Heart left ventricle (tissue), 16 donors: ENCODE measurements at regions not wholly inside any gene's neighbourhood (a gene's known extent, or its start where the extent isn't known, plus 50 kb on each side); places are given as distances from the start of the nearest gene placed in this dataset.

Source experiments
- ATAC-seq, 4 donors: fragments of 200-7000 bp; cut with Tn5 transposase; one replicate each; pipeline ENCODE4 v1.9.1; 2020 to 2022; ENCODE audit warnings: moderate library complexity in 4 of 4, mild to moderate bottlenecking in 3 of 4, moderate number of reproducible peaks in 1 of 4
- DNase-seq, 5 donors: peaks; one replicate each; pipeline ENCODE4 v3.0.0-alpha.2; 2020
- H3K27ac ChIP-seq, 12 donors: fragments of 200-600 bp; sonication (generic) in 4 of 12; one replicate each; pipeline versions ENCODE4 v1.5.0 to v1.8.0; 2016 to 2022; ENCODE audit warnings: mild to moderate bottlenecking in 2 of 12
- H3K27me3 ChIP-seq, 9 donors: fragments of 200-600 bp; sonication (generic) in 2 of 9; one replicate each; pipeline versions ENCODE4 v1.5.1 to v1.8.0; 2016 to 2022; ENCODE audit warnings: mild to moderate bottlenecking in 3 of 9
- H3K36me3 ChIP-seq, 9 donors: fragments of 200-600 bp; sonication (generic) in 2 of 9; one replicate each; pipeline versions ENCODE4 v1.5.0 to v1.8.0; 2018 to 2022; ENCODE audit warnings: mild to moderate bottlenecking in 2 of 9
- H3K4me1 ChIP-seq, 12 donors: fragments of 200-600 bp; sonication (generic) in 4 of 12; one replicate each; pipeline versions ENCODE4 v1.5.0 to v1.8.0; 2016 to 2022; ENCODE audit warnings: mild to moderate bottlenecking in 3 of 12
- H3K4me3 ChIP-seq, 12 donors: fragments of 200-600 bp; sonication (generic) in 4 of 12; one replicate each; pipeline versions ENCODE4 v1.5.0 to v1.8.0; 2017 to 2022; ENCODE audit warnings: mild to moderate bottlenecking in 9 of 12, moderate library complexity in 4 of 12
- H3K9me3 ChIP-seq, 12 donors: fragments of 200-600 bp; sonication (generic) in 4 of 12; one replicate each; pipeline versions ENCODE4 v1.5.0 to v1.8.0; 2016 to 2022; ENCODE audit warnings: mild to moderate bottlenecking in 1 of 12
- CTCF ChIP-seq, 12 donors: fragments of 200-600 bp; sonication (generic) in 4 of 12; IDR thresholded peaks; one replicate each; pipeline versions ENCODE4 v1.5.0 to v1.8.0; 2018 to 2022; ENCODE audit warnings: antibody characterized with exemption in 12 of 12, mild to moderate bottlenecking in 5 of 12
- POLR2A ChIP-seq, 2 donors: fragments of 450-650 bp; IDR thresholded peaks; one replicate each; pipeline ENCODE4 v1.6.1; 2017; ENCODE audit warnings: antibody characterized with exemption in 2 of 2, mild to moderate bottlenecking in 2 of 2, moderate library complexity in 2 of 2
- WGBS, 4 donors: extraction: QIAGEN DNeasy Blood & Tissue Kit in 2 of 4; methylation state at CpG; one replicate each; pipeline versions ENCODE4 v1.1.5 to v1.1.7; 2013 to 2018; 5-methylcytosine and 5-hydroxymethylcytosine counted together
- intact Hi-C, 10 donors: fragments of 100-400 bp; cut with DNase I; formaldehyde crosslinking; loops; one replicate each; pipeline versions ENCODE4 v1.11.1 to v1.14.2; 2022
- donor health status: ischemic (EF 13 %, LVEDD 7.1; RV severe dilation, severe dysfunction).
- donor health status: healthy with polysubstance abuse.
- donor health status: DM: no; HTN: yes; CAD: no.
- donor health status: DM: no; HTN: no; CAD: no.
- donor health status: ischemic (EF 25% LVEDD 6.9; RV normal size, moderate dysfunction).
- donor health status: ischemic (EF 25% LVEDD 5.7; RV mildly dilated, moderate dysfunction).
- donor health status: healthy.
- donor health status: DM: yes; HTN: yes; CAD: no.
- donor health status: ischemic (EF 35%, LVEDD 5.7; RV mildly dilated, moderate dysfunction).
- donor health status: nonischemic (EF 11% LVEDD 7.7; RV severe dilation, severe dysfunction).
- donor health status: DM: yes; HTN: yes; CAD: no.
- donor health status: PGD.
- donor health status: ischemic (EF 29% LVEDD 5.4; RV normal size, mild dysfunction).
- donor health status: nonischemic (EF 23%, LVEDD 6.1; RV moderate dilation, normal function).

GRCh38 chr1:30642391-30643120, 80.8 kb downstream of the MATN1 start:
- ATAC-seq (no peak), DNase-seq (no peak)
- intact Hi-C loops, result no loop called here
- no peaks in the 10 kb centered on the region for H3K9me3 ChIP-seq
- 64 to 73% (median 68%) methylated on average over 20 to 22 of the region's 22 CpGs for WGBS, 4 donors
- H3K27me3 ChIP-seq, result peaks cover 0 to 21% (median 4%) of the 10 kb centered on the region in 9 donors
- no peaks in the 10 kb centered on the region for H3K36me3 ChIP-seq
- H3K4me3 ChIP-seq, result no peak overlapping the region
- H3K4me1 ChIP-seq, result peaks cover 0 to 7% (median 0%) of the 10 kb centered on the region in 12 donors
- TF ChIP-seq POLR2A (IDR thresholded peaks at IDR 0.05), result no peak
- no peak for TF ChIP-seq CTCF (IDR thresholded peaks at IDR 0.05)
- H3K27ac ChIP-seq, result no peak overlapping the region

- no peak for ATAC-seq
- H3K4me3 ChIP-seq, result no peak overlapping the region
- DNase-seq, result no peak
- WGBS, 4 donors, result 62 to 69% (median 63%) methylated on average over 13 of the region's 13 CpGs
- no peaks in the 10 kb centered on the region for H3K36me3 ChIP-seq
- peaks cover 0 to 19% (median 4%) of the 10 kb centered on the region in 9 donors for H3K27me3 ChIP-seq
- intact Hi-C loops, result no loop called here
- H3K4me1 ChIP-seq, result peaks cover 0 to 7% (median 0%) of the 10 kb centered on the region in 12 donors
- H3K9me3 ChIP-seq, result no peaks in the 10 kb centered on the region
- H3K27ac ChIP-seq, result no peak overlapping the region
- TF ChIP-seq POLR2A (IDR thresholded peaks at IDR 0.05) (no peak), CTCF (IDR thresholded peaks at IDR 0.05) (no peak)
These were observed 81.6 kb downstream of the MATN1 start for GRCh38 chr1:30641572-30642353.

GRCh38 chr1:30639881-30640452, 83.4 kb downstream of the MATN1 start:
- intact Hi-C loops, result loop anchor here in 1 of 10 donors (2.0 kb wide), 1 partner anchor 117 kb away; no protein-coding TSS in a partner anchor
- TF ChIP-seq CTCF (IDR thresholded peaks at IDR 0.05) (no peak), POLR2A (IDR thresholded peaks at IDR 0.05) (no peak)

GRCh38 chr1:30638811-30639210, 84.6 kb downstream of the MATN1 start:
- Histone ChIP-seq H3K4me3 (no peak overlapping the region), H3K4me1 (peaks cover 0 to 7% (median 0%) of the 10 kb centered on the region in 12 donors), H3K36me3 (no peaks in the 10 kb centered on the region), H3K27ac (peak overlapping the region in 2 of 12 donors; percentile 27 to 56), H3K9me3 (no peaks in the 10 kb centered on the region), H3K27me3 (peaks cover 0 to 18% (median 0%) of the 10 kb centered on the region in 9 donors)
- peak in 2 of 5 donors; percentile 49 to 64 for DNase-seq
- WGBS, 4 donors, result 50 to 80% (median 61%) methylated on average over 2 to 5 of the region's 5 CpGs
- intact Hi-C loops, result loop anchor here in 1 of 10 donors (2.0 kb wide), 1 partner anchor 116 kb away; no protein-coding TSS in a partner anchor
- no peak for TF ChIP-seq POLR2A (IDR thresholded peaks at IDR 0.05)
- TF ChIP-seq CTCF (IDR thresholded peaks at IDR 0.05), result no peak
- ATAC-seq, result peak in 3 of 4 donors; percentile 67 to 84 (median 83)

More at GRCh38 chr1:30639881-30640452, 83.4 kb downstream of the MATN1 start:
- peaks cover 0 to 18% (median 0%) of the 10 kb centered on the region in 9 donors for H3K27me3 ChIP-seq
- H3K9me3 ChIP-seq, result no peaks in the 10 kb centered on the region
- peaks cover 0 to 7% (median 0%) of the 10 kb centered on the region in 12 donors for H3K4me1 ChIP-seq
- no peak for DNase-seq
- 78 to 82% (median 79%) methylated on average over 13 of the region's 13 CpGs for WGBS, 4 donors
- no peak for ATAC-seq
- no peak overlapping the region for H3K27ac ChIP-seq
- no peaks in the 10 kb centered on the region for H3K36me3 ChIP-seq
- H3K4me3 ChIP-seq, result no peak overlapping the region
